SH-SY5Y (cell line): ENCODE measurements at regions not wholly inside any gene's neighbourhood (a gene's known extent, or its start where the extent isn't known, plus 50 kb on each side); places are given as distances from the start of the nearest gene placed in this dataset.

Source experiments
- GATA2 ChIP-seq: IDR thresholded peaks from 2 replicates; pipeline ENCODE4 v1.6.1; 2011; ENCODE audit warnings: mild to moderate bottlenecking, low read depth, low read length
- GATA3 ChIP-seq: IDR thresholded peaks from 2 replicates; pipeline ENCODE4 v1.6.1; 2011; ENCODE audit warnings: low read depth, mild to moderate bottlenecking, low read length, moderate library complexity

GRCh38 chr2:215888680-215889079 lies 124.7 kb downstream of the MREG start:
- no peak for TF ChIP-seq GATA2
- TF ChIP-seq GATA3: no peak

- no peak for TF ChIP-seq GATA2
- no peak for TF ChIP-seq GATA3
Observed at GRCh38 chr2:215887303-215887702, 126.0 kb downstream of the MREG start.

- TF ChIP-seq GATA2: no peak
- TF ChIP-seq GATA3: no peak
Observed at GRCh38 chr2:215886022-215886421, 127.3 kb downstream of the MREG start.

- no peak for TF ChIP-seq GATA2
- no peak for TF ChIP-seq GATA3
Observed at GRCh38 chr2:215885536-215885935, 127.8 kb downstream of the MREG start.

- no peak for TF ChIP-seq GATA3
- TF ChIP-seq GATA2: no peak
Observed at GRCh38 chr2:215884451-215885087, 128.8 kb downstream of the MREG start.

GRCh38 chr2:215883799-215884198 lies 129.6 kb downstream of the MREG start:
- TF ChIP-seq GATA2: no peak
- no peak for TF ChIP-seq GATA3

GRCh38 chr2:215882689-215883088 lies 130.7 kb downstream of the MREG start:
- TF ChIP-seq GATA2: no peak
- no peak for TF ChIP-seq GATA3

GRCh38 chr2:215881582-215881981 lies 131.8 kb downstream of the MREG start:
- TF ChIP-seq GATA3 (no peak), GATA2 (no peak)

GRCh38 chr2:215880970-215881369 lies 132.4 kb downstream of the MREG start:
- TF ChIP-seq GATA2 (no peak), GATA3 (no peak)

- TF ChIP-seq GATA2: no peak
- TF ChIP-seq GATA3: no peak
Observed at GRCh38 chr2:215879977-215880940, 133.1 kb downstream of the MREG start.

- TF ChIP-seq GATA2: no peak
- no peak for TF ChIP-seq GATA3
Observed at GRCh38 chr2:215879331-215879730, 134.0 kb downstream of the MREG start.

- TF ChIP-seq GATA2: no peak
- TF ChIP-seq GATA3: no peak
Observed at GRCh38 chr2:215878476-215879063, 134.8 kb downstream of the MREG start.

- no peak for TF ChIP-seq GATA2
- no peak for TF ChIP-seq GATA3
Observed at GRCh38 chr2:215876937-215877238, 136.5 kb downstream of the MREG start.

GRCh38 chr2:215876139-215876936 lies 137.0 kb downstream of the MREG start:
- no peak for TF ChIP-seq GATA2
- TF ChIP-seq GATA3: no peak

GRCh38 chr2:215874418-215874817 lies 138.9 kb downstream of the MREG start:
- no peak for TF ChIP-seq GATA3
- TF ChIP-seq GATA2: no peak
